HEK293 (cell line): ENCODE measurements at regions not wholly inside any gene's neighbourhood (a gene's known extent, or its start where the extent isn't known, plus 50 kb on each side); places are given as distances from the start of the nearest gene placed in this dataset.

Source experiments
- GFI1B ChIP-seq: fragments of 450-650 bp; formaldehyde crosslinking; IDR thresholded peaks from 2 replicates; pipeline ENCODE4 v1.5.1; 2016; ENCODE audit warnings: missing biosample characterization, missing genetic modification characterization
- KLF16 ChIP-seq: fragments of 450-650 bp; formaldehyde crosslinking; IDR thresholded peaks from 2 replicates; pipeline ENCODE4 v1.5.1; 2017; ENCODE audit warnings: missing biosample characterization, missing genetic modification characterization
- REPIN1 ChIP-seq: fragments of 450-650 bp; formaldehyde crosslinking; IDR thresholded peaks from 2 replicates; pipeline ENCODE4 v1.5.1; 2017; ENCODE audit warnings: missing biosample characterization, missing genetic modification characterization, low read depth
- SETDB1 ChIP-seq: IDR thresholded peaks from one replicate; pipeline ENCODE4 v1.6.1; 2017; ENCODE audit warnings: mild to moderate bottlenecking, low read length, moderate library complexity, mixed read lengths; ENCODE audit not compliant: insufficient read length
- ZFHX2 ChIP-seq: fragments of 450-650 bp; formaldehyde crosslinking; conservative IDR thresholded peaks from 2 replicates; pipeline ENCODE4 v1.5.1; 2016; ENCODE audit warnings: missing biosample characterization, missing genetic modification characterization
- ZFP69B ChIP-seq: fragments of 450-650 bp; formaldehyde crosslinking; IDR thresholded peaks from 2 replicates; pipeline ENCODE4 v1.5.1; 2016; ENCODE audit warnings: missing biosample characterization, missing genetic modification characterization
- ZNF24 ChIP-seq: fragments of 450-650 bp; formaldehyde crosslinking; IDR thresholded peaks from 2 replicates; pipeline ENCODE4 v1.5.1; 2016; ENCODE audit warnings: missing biosample characterization, missing genetic modification characterization
- ZNF274 ChIP-seq, 2 experiments: fragments of 200-500 bp in 1 of 2; fragments of 450-650 bp in 1 of 2; sonication (Bioruptor generic) in 1 of 2; formaldehyde crosslinking in 1 of 2; IDR thresholded peaks; 2 replicates each; pipeline versions ENCODE4 v1.5.1 to v1.6.1; 2014 to 2016; ENCODE audit warnings: borderline replicate concordance in 1 of 2, inconsistent platforms in 1 of 2, low read length in 1 of 2, missing biosample characterization in 1 of 2, missing genetic modification characterization in 1 of 2
- ZNF404 ChIP-seq: fragments of 450-650 bp; formaldehyde crosslinking; IDR thresholded peaks from 2 replicates; pipeline ENCODE4 v1.5.1; 2017; ENCODE audit warnings: missing biosample characterization, missing genetic modification characterization
- ZNF560 ChIP-seq: fragments of 450-650 bp; formaldehyde crosslinking; IDR thresholded peaks from 2 replicates; pipeline ENCODE4 v1.5.1; 2017; ENCODE audit warnings: missing biosample characterization, missing genetic modification characterization, borderline replicate concordance
- TF ChIP-seq, protein P1 (sequence below): fragments of 450-650 bp; formaldehyde crosslinking; IDR thresholded peaks from 2 replicates; pipeline ENCODE4 v1.5.1; 2016; ENCODE audit warnings: missing biosample characterization, missing genetic modification characterization

DNA sequence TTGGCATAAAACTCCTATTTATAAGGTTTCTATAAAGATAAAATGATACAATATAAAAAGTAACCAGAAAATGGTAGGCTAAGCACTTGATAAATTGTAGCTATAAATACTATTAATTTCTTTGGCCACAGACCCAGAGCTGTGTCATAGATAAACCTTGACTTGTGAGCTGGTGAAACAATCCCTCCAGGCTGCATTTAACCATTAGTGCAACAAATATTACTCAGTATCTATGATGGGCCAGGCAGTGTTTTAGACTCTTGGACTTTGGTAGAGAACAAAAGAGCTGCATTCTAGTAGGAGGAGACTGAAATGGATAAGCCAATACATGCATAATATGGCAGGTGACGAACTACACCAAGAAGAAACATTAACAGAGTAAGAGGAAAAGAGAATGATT is 178.1 kb downstream of the BTG1 start:
- TF ChIP-seq ZNF404 (tag by site-specific recombination) (no peak), ZNF274 (IDR thresholded peaks at IDR 0.05; ENCODE audit: low read length) (no peak), ZNF274 (tag by site-specific recombination; IDR thresholded peaks at IDR 0.05; ENCODE audit: borderline replicate concordance) (no peak), ZNF24 (tag by site-specific recombination) (no peak), GFI1B (no peak), SETDB1 (no peak), ZFHX2 (no peak), KLF16 (no peak), REPIN1 (tag by site-specific recombination) (no peak), ZFP69B (tag by site-specific recombination) (no peak), ZNF560 (tag by site-specific recombination) (no peak)
- TF ChIP-seq, protein P1, sequence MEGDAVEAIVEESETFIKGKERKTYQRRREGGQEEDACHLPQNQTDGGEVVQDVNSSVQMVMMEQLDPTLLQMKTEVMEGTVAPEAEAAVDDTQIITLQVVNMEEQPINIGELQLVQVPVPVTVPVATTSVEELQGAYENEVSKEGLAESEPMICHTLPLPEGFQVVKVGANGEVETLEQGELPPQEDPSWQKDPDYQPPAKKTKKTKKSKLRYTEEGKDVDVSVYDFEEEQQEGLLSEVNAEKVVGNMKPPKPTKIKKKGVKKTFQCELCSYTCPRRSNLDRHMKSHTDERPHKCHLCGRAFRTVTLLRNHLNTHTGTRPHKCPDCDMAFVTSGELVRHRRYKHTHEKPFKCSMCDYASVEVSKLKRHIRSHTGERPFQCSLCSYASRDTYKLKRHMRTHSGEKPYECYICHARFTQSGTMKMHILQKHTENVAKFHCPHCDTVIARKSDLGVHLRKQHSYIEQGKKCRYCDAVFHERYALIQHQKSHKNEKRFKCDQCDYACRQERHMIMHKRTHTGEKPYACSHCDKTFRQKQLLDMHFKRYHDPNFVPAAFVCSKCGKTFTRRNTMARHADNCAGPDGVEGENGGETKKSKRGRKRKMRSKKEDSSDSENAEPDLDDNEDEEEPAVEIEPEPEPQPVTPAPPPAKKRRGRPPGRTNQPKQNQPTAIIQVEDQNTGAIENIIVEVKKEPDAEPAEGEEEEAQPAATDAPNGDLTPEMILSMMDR (tag by site-specific recombination) = no peak
